ENCODE measurements at regions not wholly inside any gene's neighbourhood (a gene's known extent, or its start where the extent isn't known, plus 50 kb on each side); places are given as distances from the start of the nearest gene placed in this dataset.

DNA sequence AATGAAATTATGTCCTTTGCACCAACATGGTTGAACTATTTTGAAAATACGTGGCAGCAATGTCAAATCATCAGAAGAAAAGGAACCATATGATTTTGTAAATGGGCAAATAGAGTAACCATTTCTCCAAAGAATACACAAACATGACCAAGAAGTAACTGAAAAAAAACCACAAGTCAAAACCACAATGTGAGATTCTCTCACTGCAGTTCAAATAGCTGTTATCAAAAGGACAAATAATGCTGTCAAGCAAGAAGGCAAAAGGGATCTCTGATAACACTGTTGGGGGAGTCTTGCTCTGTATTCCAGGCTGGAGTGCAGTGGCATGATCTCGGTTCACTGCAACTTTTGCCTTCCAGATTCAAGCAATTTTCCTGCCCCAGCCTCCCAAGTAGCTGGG, 170.7 kb upstream of the XIST start:
- Histone ChIP-seq H3K27me3 (ENCODE audit: control insufficient read depth, insufficient read depth, low read length) (no peaks in the 10 kb centered on the region), H3K4me1 (ENCODE audit: control insufficient read depth, insufficient read depth, low read length) (no peaks in the 10 kb centered on the region), H3K27ac (ENCODE audit: insufficient read depth, low read length) (no peak overlapping the region), H4K91ac (ENCODE audit: insufficient read depth, low read depth, low read length) (no peak overlapping the region), H3K56ac (ENCODE audit: extremely low read depth, insufficient read depth, low read length) (no peak overlapping the region), H2AK9ac (replicated peaks; ENCODE audit: low read depth, low read length, poor library complexity) (no peak overlapping the region), H4K5ac (ENCODE audit: low read depth, low read length) (no peak overlapping the region), H3K18ac (ENCODE audit: low read depth, low read length) (no peak overlapping the region), H3K4me2 (ENCODE audit: low read depth, low read length) (no peak overlapping the region), H2BK15ac (ENCODE audit: low read depth, low read length) (no peak overlapping the region), H3K4ac (ENCODE audit: low read depth, low read length) (no peak overlapping the region), H3K23ac (ENCODE audit: low read depth, low read length) (no peak overlapping the region), H4K8ac (ENCODE audit: low read depth in 2 of 2, low read length in 2 of 2) (no peak overlapping the region), H3K14ac (replicated peaks; ENCODE audit: low read depth, low read length) (no peak overlapping the region), H3K9me3 (ENCODE audit: control insufficient read depth, insufficient read depth, low read length) (peaks cover 2% of the 10 kb centered on the region; the same call in 1 of the 2 replicates), H2AFZ (replicated peaks; ENCODE audit: low read length, poor library complexity) (no peak overlapping the region), H3K9me1 (ENCODE audit: insufficient read depth, low read length) (no peaks in the 10 kb centered on the region), H2BK20ac (ENCODE audit: low read depth, low read length) (no peak overlapping the region), H3K79me1 (ENCODE audit: low read depth in 1 of 2, low read length in 2 of 2) (no peaks in the 10 kb centered on the region), H3K36me3 (ENCODE audit: control insufficient read depth, insufficient read depth, low read length) (no peaks in the 10 kb centered on the region), H2BK120ac (ENCODE audit: low read depth, low read length) (no peak overlapping the region), H3K4me3 (ENCODE audit: insufficient read depth, low read depth, low read length) (no peak overlapping the region), H2BK5ac (ENCODE audit: low read depth, low read length, poor library complexity, severe bottlenecking) (no peak overlapping the region), H3K9ac (ENCODE audit: low read depth, low read length) (no peak overlapping the region), H2AK5ac (ENCODE audit: low read depth, low read length) (no peak overlapping the region), H4K20me1 (ENCODE audit: insufficient read depth, low read length) (no peaks in the 10 kb centered on the region)
- WGBS, 2 experiments (ENCODE audit: extremely low coverage in 2 of 2, insufficient read length in 1 of 2), result no CpG with 5 or more reads among the region's 2 CpGs
- no peak for TF ChIP-seq NFE2L2 (IDR thresholded peaks at IDR 0.05; ENCODE audit: low read depth, low read length)
- dilution Hi-C loops (cut with HindIII; ENCODE audit: low sequenced_read_pairs, unreplicated experiment), result no loop called here
- in situ Hi-C loops (cut with MboI; ENCODE audit: low sequenced_read_pairs), result no loop called here
- ChIA-PET CTCF (no interaction called here), POLR2A (ENCODE audit: unreplicated experiment) (no interaction called here)
- BruUV-seq (replicated peaks), result no TSS peak
- ATAC-seq (ENCODE audit: low read depth) (no peak), DNase-seq (no peak)
- intact Hi-C loops (cut with micrococcal nuclease), result no loop called here

Data from IMR-90 (cell line).